ENCODE measurements at regions not wholly inside any gene's neighbourhood (a gene's known extent, or its start where the extent isn't known, plus 50 kb on each side); places are given as distances from the start of the nearest gene placed in this dataset.

DNA sequence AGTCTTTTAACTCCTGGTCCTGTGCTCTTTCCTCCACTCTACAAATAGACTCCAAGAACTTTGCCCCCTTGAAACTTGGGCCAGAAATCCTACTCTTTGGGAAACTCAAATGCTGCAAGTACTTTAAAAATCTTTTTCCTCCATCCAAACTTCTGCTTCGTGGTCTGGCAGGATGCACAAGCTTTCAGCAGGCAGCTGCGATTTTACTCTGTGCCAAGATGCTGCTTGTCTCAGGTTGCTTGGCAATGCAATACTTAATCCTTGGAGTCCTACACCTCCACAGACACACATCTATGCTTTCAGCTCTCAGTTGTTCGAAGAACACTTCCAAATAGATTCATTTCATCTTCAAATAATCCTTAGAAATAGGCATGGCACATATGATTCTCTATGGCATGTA is 435.3 kb upstream of the USP24 start:
- DNase-seq (ENCODE audit: extremely low spot score): no peak
- CTCF ChIA-PET: no interaction called here
- TF ChIP-seq, protein P1, sequence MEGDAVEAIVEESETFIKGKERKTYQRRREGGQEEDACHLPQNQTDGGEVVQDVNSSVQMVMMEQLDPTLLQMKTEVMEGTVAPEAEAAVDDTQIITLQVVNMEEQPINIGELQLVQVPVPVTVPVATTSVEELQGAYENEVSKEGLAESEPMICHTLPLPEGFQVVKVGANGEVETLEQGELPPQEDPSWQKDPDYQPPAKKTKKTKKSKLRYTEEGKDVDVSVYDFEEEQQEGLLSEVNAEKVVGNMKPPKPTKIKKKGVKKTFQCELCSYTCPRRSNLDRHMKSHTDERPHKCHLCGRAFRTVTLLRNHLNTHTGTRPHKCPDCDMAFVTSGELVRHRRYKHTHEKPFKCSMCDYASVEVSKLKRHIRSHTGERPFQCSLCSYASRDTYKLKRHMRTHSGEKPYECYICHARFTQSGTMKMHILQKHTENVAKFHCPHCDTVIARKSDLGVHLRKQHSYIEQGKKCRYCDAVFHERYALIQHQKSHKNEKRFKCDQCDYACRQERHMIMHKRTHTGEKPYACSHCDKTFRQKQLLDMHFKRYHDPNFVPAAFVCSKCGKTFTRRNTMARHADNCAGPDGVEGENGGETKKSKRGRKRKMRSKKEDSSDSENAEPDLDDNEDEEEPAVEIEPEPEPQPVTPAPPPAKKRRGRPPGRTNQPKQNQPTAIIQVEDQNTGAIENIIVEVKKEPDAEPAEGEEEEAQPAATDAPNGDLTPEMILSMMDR (IDR thresholded peaks at IDR 0.05; ENCODE audit: control extremely low read depth, extremely low read depth, low read depth, missing control alignments): no peak
- POLR2A ChIA-PET: no interaction called here

DNA sequence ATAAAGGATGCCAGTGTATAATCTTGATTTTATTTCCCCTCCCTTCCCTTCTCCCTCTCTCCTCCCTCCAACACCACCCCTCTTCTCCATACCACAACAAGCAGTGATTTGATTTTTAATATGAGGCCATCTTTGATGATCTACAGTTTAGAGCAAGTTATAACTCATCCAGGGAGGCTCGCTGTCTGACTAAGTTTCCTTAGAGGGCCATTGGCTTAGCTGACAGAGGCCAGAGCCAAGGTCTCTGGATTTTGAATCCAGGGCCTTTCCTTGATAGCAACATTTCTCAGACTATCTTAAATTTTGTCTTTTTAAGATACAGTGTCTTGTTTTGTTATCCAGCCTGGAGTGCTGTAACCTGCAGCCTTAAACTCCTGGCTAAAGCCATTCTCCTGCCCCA is 431.0 kb upstream of the USP24 start:
- TF ChIP-seq, protein P1 (IDR thresholded peaks at IDR 0.05; ENCODE audit: control extremely low read depth, extremely low read depth, low read depth, missing control alignments): no peak
- CTCF ChIA-PET: no interaction called here
- POLR2A ChIA-PET: no interaction called here
- DNase-seq (ENCODE audit: extremely low spot score): no peak

DNA sequence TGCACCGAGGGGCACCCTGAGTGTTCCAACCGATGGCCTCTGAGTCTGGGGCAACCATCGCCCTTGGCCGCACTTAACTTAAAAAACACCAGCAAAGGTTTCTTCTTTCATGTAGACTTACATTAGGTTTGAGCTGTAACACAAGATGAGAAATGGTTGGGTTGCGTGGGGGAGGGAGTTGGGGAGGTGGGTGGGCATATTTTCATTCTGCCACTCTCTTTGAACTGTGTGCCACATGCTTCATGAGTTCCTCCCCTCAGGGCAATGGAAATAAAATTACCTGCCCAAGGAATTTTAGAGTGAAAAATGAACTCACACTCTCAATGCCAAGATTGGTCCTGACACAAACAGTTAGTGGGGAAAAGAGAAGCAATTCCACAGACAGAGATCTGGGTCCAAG is 430.1 kb upstream of the USP24 start:
- TF ChIP-seq, protein P1 (IDR thresholded peaks at IDR 0.05; ENCODE audit: control extremely low read depth, extremely low read depth, low read depth, missing control alignments): no peak
- ChIA-PET POLR2A (no interaction called here), CTCF (interaction anchor here (1.3 kb wide), 1 partner anchor 12 kb away, joined by 3 read pairs; no protein-coding TSS in a partner anchor)
- no peak for DNase-seq (ENCODE audit: extremely low spot score)

DNA sequence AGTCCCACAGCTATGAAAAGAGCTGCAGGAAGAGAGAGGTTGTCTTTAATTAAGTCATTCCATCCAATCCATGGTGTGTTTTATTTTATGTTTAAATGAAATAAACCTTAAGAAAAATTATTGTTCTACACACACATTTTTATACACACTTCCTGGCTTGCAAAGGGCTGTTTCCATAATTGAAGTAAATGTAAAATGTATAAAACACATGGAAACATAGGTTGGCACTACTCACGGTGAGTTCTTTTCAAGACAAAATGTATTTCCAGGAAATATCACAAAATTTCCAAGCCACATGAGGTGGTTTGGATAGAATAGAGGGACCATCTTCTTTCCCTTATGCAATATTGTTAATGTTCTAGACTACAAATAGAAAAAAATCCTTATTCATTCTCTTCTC is 426.8 kb upstream of the USP24 start:
- CTCF ChIA-PET: interaction anchor here (0.9 kb wide), 1 partner anchor 30 kb away, joined by 4 read pairs; no protein-coding TSS in a partner anchor
- no peak for DNase-seq (ENCODE audit: extremely low spot score)
- POLR2A ChIA-PET: no interaction called here
- TF ChIP-seq, protein P1 (IDR thresholded peaks at IDR 0.05; ENCODE audit: control extremely low read depth, extremely low read depth, low read depth, missing control alignments): no peak

DNA sequence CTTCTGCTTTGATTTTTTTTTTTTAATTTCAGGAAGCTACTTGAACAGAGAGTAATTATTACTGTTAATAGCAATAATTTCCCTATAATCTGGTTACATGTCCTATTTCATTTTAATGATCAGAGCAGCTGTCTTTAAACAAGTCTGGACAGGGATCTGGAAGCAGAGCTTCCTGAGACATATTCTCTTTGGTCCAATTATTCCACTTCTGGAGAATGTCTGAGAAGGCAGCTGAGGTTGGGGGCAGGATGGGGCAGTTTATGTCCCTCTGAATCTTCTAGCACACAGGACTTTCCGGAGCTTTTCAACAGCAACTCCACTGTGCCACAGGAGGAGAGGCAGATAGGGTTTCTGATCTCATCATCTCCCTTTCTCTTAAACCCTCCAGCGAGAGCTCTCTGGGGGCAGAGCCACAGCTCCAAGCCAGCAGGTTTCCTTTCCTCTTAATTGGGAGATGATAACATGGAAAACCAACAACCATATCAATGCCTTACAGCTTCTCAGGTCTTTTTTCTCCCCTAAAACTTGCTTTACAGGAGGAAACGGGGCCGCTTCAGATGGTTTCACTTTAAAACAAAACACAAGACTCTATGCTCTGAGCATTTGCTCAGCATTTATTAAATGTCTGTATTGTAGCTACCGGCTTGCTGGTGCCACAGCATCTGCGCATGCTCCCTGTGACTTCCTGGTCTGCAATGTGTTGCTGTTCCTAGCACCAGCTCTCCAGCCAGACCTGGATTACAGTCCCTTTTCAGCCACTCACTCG is 425.7 kb upstream of the USP24 start:
- DNase-seq (ENCODE audit: extremely low spot score): peak; percentile 54
- POLR2A ChIA-PET: no interaction called here
- TF ChIP-seq, protein P1 (IDR thresholded peaks at IDR 0.05; ENCODE audit: control extremely low read depth, extremely low read depth, low read depth, missing control alignments): no peak
- CTCF ChIA-PET: interaction anchor here (0.9 to 1.9 kb wide), 3 partner anchors 16 to 29 kb away, joined by 3 to 4 read pairs (median 4); no protein-coding TSS in a partner anchor

DNA sequence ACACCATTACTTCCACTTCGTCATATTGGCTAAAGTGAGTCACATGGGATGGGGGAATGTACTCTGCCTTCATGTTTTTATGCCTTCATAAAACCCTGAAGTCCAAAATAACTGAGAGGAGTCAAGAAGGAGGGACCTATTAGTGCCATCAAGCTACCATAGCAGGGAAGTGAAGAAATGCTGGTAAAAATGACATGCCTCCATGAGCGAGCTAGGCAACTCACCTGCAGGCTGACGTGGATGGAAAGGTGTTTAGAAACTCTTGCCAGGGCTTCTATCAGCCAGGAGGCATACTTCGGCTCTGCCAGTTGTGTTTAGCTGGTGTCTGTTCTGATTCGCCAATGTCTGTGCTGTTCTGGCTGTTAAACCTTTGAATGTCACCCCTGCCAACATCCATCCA is 424.4 kb upstream of the USP24 start:
- TF ChIP-seq, protein P1 (IDR thresholded peaks at IDR 0.05; ENCODE audit: control extremely low read depth, extremely low read depth, low read depth, missing control alignments): no peak
- DNase-seq (ENCODE audit: extremely low spot score): no peak
- POLR2A ChIA-PET: no interaction called here
- CTCF ChIA-PET: interaction anchor here (1.9 kb wide), 1 partner anchor 17 kb away, joined by 4 read pairs; no protein-coding TSS in a partner anchor

Data from GM10248 (cell line).